ENCODE measurements at regions not wholly inside any gene's neighbourhood (a gene's known extent, or its start where the extent isn't known, plus 50 kb on each side); places are given as distances from the start of the nearest gene placed in this dataset.
"Not testable (repeated sequence)": the region's sequence is repeated elsewhere in the genome, so short reads cannot be mapped to it uniquely, and the experiment has no call there.

- no peak overlapping the region for H3K27ac Mint-ChIP-seq
- DNase-seq = no peak
- CTCF ChIA-PET = interaction anchor here (1.6 kb wide), 1 partner anchor 310 kb away, joined by 3 read pairs; no protein-coding TSS in a partner anchor
- H3K36me3 Mint-ChIP-seq (ENCODE audit: low read depth) = peaks cover 5% of the 10 kb centered on the region
- no peaks in the 10 kb centered on the region for H3K4me1 Mint-ChIP-seq (ENCODE audit: low read depth)
- no peaks in the 10 kb centered on the region for H3K27me3 Mint-ChIP-seq (ENCODE audit: low read depth)
- no peak overlapping the region for H3K4me3 Mint-ChIP-seq
- intact Hi-C loops (cut with micrococcal nuclease) = no loop called here
- peaks cover 5% of the 10 kb centered on the region for H3K9me3 Mint-ChIP-seq
These were observed 173.1 kb downstream of the SLC38A4 start for GRCh38 chr12:46652692-46653091.

GRCh38 chr12:46650688-46651087 is 175.1 kb downstream of the SLC38A4 start:
- Mint-ChIP-seq H3K27ac (no peak overlapping the region), H3K4me1 (ENCODE audit: low read depth) (peaks cover 9% of the 10 kb centered on the region), H3K9me3 (peaks cover 11% of the 10 kb centered on the region), H3K36me3 (ENCODE audit: low read depth) (peaks cover 11% of the 10 kb centered on the region), H3K27me3 (ENCODE audit: low read depth) (no peaks in the 10 kb centered on the region), H3K4me3 (no peak overlapping the region)
- no peak for DNase-seq
- CTCF ChIA-PET = interaction anchor here (0.6 to 1.0 kb wide), 3 partner anchors 11 to 380 kb away, joined by 3 read pairs; no protein-coding TSS in a partner anchor
- intact Hi-C loops (cut with micrococcal nuclease) = no loop called here

GRCh38 chr12:46649433-46649832 is 176.4 kb downstream of the SLC38A4 start:
- Mint-ChIP-seq H3K4me3 (no peak overlapping the region), H3K36me3 (ENCODE audit: low read depth) (peaks cover 11% of the 10 kb centered on the region), H3K9me3 (peaks cover 11% of the 10 kb centered on the region), H3K4me1 (ENCODE audit: low read depth) (peaks cover 9% of the 10 kb centered on the region), H3K27me3 (ENCODE audit: low read depth) (no peaks in the 10 kb centered on the region), H3K27ac (no peak overlapping the region)
- intact Hi-C loops (cut with micrococcal nuclease) = no loop called here
- DNase-seq = no peak
- CTCF ChIA-PET = no interaction called here

- H3K27ac Mint-ChIP-seq = peak overlapping the region; percentile 74
- peak; percentile 53 for DNase-seq
- CTCF ChIA-PET = no interaction called here
- H3K4me1 Mint-ChIP-seq (ENCODE audit: low read depth) = peaks cover 9% of the 10 kb centered on the region
- H3K27me3 Mint-ChIP-seq (ENCODE audit: low read depth) = no peaks in the 10 kb centered on the region
- H3K36me3 Mint-ChIP-seq (ENCODE audit: low read depth) = peaks cover 11% of the 10 kb centered on the region
- intact Hi-C loops (cut with micrococcal nuclease) = loop anchor here (1.0 kb wide), 2 partner anchors 97 to 217 kb away; no protein-coding TSS in a partner anchor
- H3K4me3 Mint-ChIP-seq = no peak overlapping the region
- peaks cover 13% of the 10 kb centered on the region for H3K9me3 Mint-ChIP-seq
These were observed 178.8 kb downstream of the SLC38A4 start for GRCh38 chr12:46647034-46647433.

- H3K4me3 Mint-ChIP-seq; DNase-seq; H3K4me1 Mint-ChIP-seq (ENCODE audit: low read depth); intact Hi-C loops (cut with micrococcal nuclease); CTCF ChIA-PET; H3K27me3 Mint-ChIP-seq (ENCODE audit: low read depth); H3K27ac Mint-ChIP-seq: not testable (repeated sequence)
- Mint-ChIP-seq H3K9me3 (peaks cover 33% of the 10 kb centered on the region), H3K36me3 (ENCODE audit: low read depth) (peaks cover 17% of the 10 kb centered on the region)
These were observed 184.1 kb downstream of the SLC38A4 start for GRCh38 chr12:46641649-46642048.

- Mint-ChIP-seq H3K9me3 (peaks cover 34% of the 10 kb centered on the region), H3K27ac (no peak overlapping the region), H3K4me3 (no peak overlapping the region), H3K27me3 (ENCODE audit: low read depth) (no peaks in the 10 kb centered on the region), H3K4me1 (ENCODE audit: low read depth) (no peaks in the 10 kb centered on the region), H3K36me3 (ENCODE audit: low read depth) (peaks cover 11% of the 10 kb centered on the region)
- no peak for DNase-seq
- CTCF ChIA-PET = no interaction called here
- intact Hi-C loops (cut with micrococcal nuclease) = no loop called here
These were observed 190.0 kb downstream of the SLC38A4 start for GRCh38 chr12:46635818-46636217.

GRCh38 chr12:46629331-46630229 is 196.2 kb downstream of the SLC38A4 start:
- Mint-ChIP-seq H3K27ac (no peak overlapping the region), H3K36me3 (ENCODE audit: low read depth) (no peaks in the 10 kb centered on the region), H3K4me1 (ENCODE audit: low read depth) (peaks cover under 1% of the 10 kb centered on the region), H3K4me3 (no peak overlapping the region), H3K27me3 (ENCODE audit: low read depth) (no peaks in the 10 kb centered on the region), H3K9me3 (peaks cover 4% of the 10 kb centered on the region)
- CTCF ChIA-PET = no interaction called here
- DNase-seq = no peak
- intact Hi-C loops (cut with micrococcal nuclease) = no loop called here

GRCh38 chr12:46628176-46628575 is 197.6 kb downstream of the SLC38A4 start:
- intact Hi-C loops (cut with micrococcal nuclease) = no loop called here
- H3K36me3 Mint-ChIP-seq (ENCODE audit: low read depth) = no peaks in the 10 kb centered on the region
- peaks cover 3% of the 10 kb centered on the region for H3K9me3 Mint-ChIP-seq
- no peak overlapping the region for H3K4me3 Mint-ChIP-seq
- no peaks in the 10 kb centered on the region for H3K27me3 Mint-ChIP-seq (ENCODE audit: low read depth)
- peaks cover 2% of the 10 kb centered on the region for H3K4me1 Mint-ChIP-seq (ENCODE audit: low read depth)
- CTCF ChIA-PET = no interaction called here
- no peak overlapping the region for H3K27ac Mint-ChIP-seq
- no peak for DNase-seq

- Mint-ChIP-seq H3K27ac (no peak overlapping the region), H3K36me3 (ENCODE audit: low read depth) (no peaks in the 10 kb centered on the region), H3K4me3 (no peak overlapping the region), H3K4me1 (ENCODE audit: low read depth) (peaks cover 2% of the 10 kb centered on the region), H3K27me3 (ENCODE audit: low read depth) (no peaks in the 10 kb centered on the region), H3K9me3 (no peaks in the 10 kb centered on the region)
- DNase-seq = no peak
- intact Hi-C loops (cut with micrococcal nuclease) = no loop called here
- CTCF ChIA-PET = interaction anchor here (0.6 kb wide), 1 partner anchor 26 kb away, joined by 8 read pairs; no protein-coding TSS in a partner anchor
These were observed 198.1 kb downstream of the SLC38A4 start for GRCh38 chr12:46627686-46628085.

- H3K9me3 Mint-ChIP-seq = peaks cover 16% of the 10 kb centered on the region
- H3K36me3 Mint-ChIP-seq (ENCODE audit: low read depth); intact Hi-C loops (cut with micrococcal nuclease); H3K4me1 Mint-ChIP-seq (ENCODE audit: low read depth); H3K27ac Mint-ChIP-seq; CTCF ChIA-PET; DNase-seq; H3K4me3 Mint-ChIP-seq; H3K27me3 Mint-ChIP-seq (ENCODE audit: low read depth): not testable (repeated sequence)
These were observed 206.3 kb downstream of the SLC38A4 start for GRCh38 chr12:46619474-46619873.

- H3K27me3 Mint-ChIP-seq (ENCODE audit: low read depth); DNase-seq; H3K4me3 Mint-ChIP-seq; intact Hi-C loops (cut with micrococcal nuclease); H3K4me1 Mint-ChIP-seq (ENCODE audit: low read depth); H3K36me3 Mint-ChIP-seq (ENCODE audit: low read depth); H3K27ac Mint-ChIP-seq; CTCF ChIA-PET: not testable (repeated sequence)
- peaks cover 16% of the 10 kb centered on the region for H3K9me3 Mint-ChIP-seq
These were observed 208.1 kb downstream of the SLC38A4 start for GRCh38 chr12:46617737-46618136.

GRCh38 chr12:46617167-46617566 is 208.6 kb downstream of the SLC38A4 start:
- no peaks in the 10 kb centered on the region for H3K4me1 Mint-ChIP-seq (ENCODE audit: low read depth)
- CTCF ChIA-PET = no interaction called here
- H3K4me3 Mint-ChIP-seq = no peak overlapping the region
- no peaks in the 10 kb centered on the region for H3K27me3 Mint-ChIP-seq (ENCODE audit: low read depth)
- H3K36me3 Mint-ChIP-seq (ENCODE audit: low read depth) = peaks cover 3% of the 10 kb centered on the region
- intact Hi-C loops (cut with micrococcal nuclease) = no loop called here
- peaks cover 12% of the 10 kb centered on the region for H3K9me3 Mint-ChIP-seq
- H3K27ac Mint-ChIP-seq = no peak overlapping the region
- DNase-seq = no peak

- intact Hi-C loops (cut with micrococcal nuclease) = no loop called here
- Mint-ChIP-seq H3K9me3 (no peaks in the 10 kb centered on the region), H3K4me1 (ENCODE audit: low read depth) (peaks cover 29% of the 10 kb centered on the region), H3K36me3 (ENCODE audit: low read depth) (no peaks in the 10 kb centered on the region), H3K4me3 (no peak overlapping the region), H3K27ac (no peak overlapping the region), H3K27me3 (ENCODE audit: low read depth) (no peaks in the 10 kb centered on the region)
- DNase-seq = no peak
- CTCF ChIA-PET = interaction anchor here (0.9 kb wide), 1 partner anchor 14 kb away, joined by 5 read pairs; no protein-coding TSS in a partner anchor
These were observed 215.0 kb downstream of the SLC38A4 start for GRCh38 chr12:46610754-46611153.

Data from activated naive CD4-positive, alpha-beta T cell treated with anti-CD3 and anti-CD28 coated beads for 36 hours (primary cell).